ENCODE measurements at regions not wholly inside any gene's neighbourhood (a gene's known extent, or its start where the extent isn't known, plus 50 kb on each side); places are given as distances from the start of the nearest gene placed in this dataset.

DNA sequence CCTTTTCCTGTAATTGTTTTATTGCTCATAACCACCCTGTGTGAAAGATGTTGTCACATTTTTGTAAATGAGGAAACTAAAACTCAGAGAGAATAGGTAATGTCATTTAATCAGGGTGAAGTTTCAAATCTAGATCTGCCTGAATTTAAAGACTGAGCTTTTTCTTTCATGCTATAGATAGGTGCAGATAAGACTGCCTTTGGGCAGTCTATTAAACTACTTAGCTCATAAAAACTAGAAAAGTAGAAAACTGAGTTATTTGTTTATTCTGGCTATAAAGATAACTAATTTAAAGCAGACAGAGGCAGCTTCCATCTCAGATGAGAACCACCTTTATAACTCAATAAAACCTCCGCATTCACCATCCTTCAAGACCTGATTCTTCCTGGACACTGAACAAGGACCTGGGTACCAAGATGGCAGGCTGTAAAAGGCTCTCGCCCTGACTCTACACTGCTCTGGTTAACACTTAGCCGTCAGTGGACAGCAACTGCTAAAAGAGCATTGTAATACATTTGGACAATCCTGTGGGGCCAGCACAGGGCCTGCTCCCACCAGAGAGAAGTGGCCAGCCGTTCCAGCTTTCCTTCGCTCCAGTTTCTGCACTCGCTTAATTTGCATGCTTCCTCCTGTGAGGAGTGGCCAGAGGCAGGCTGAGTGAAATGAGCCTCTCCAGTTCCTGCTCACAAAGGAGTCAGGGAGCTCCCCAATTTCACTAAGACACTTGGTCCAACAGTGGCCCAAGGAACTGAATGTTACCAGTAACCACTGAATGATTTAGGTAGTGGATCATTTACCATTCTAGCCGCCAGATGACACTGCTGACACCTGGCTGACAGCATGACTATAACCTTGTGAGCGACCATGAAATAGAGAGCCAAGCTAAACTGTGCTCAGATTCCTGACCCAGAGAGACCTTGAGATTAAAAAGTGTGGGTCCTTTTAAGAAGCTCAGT, 566.4 kb downstream of the EFNA5 start:
- Histone ChIP-seq H3K4me1 (ENCODE audit: control insufficient read depth, extremely low read depth, insufficient read depth, low read length) (no peaks in the 10 kb centered on the region), H3K9ac (replicated peaks; ENCODE audit: extremely low read depth, insufficient read depth, low read length) (no peak overlapping the region), H3K4me3 (replicated peaks in 1 of 3; ENCODE audit: insufficient read depth in 1 of 3, low read depth in 1 of 3, low read length in 3 of 3) (no peak overlapping the region), H2AFZ (ENCODE audit: low read depth, low read length) (no peak overlapping the region), H3K27me3 (ENCODE audit: control insufficient read depth in 2 of 2, insufficient read depth in 2 of 2, low read length in 2 of 2) (no peaks in the 10 kb centered on the region), H3K27ac (ENCODE audit: insufficient read depth, low read depth, low read length) (no peak overlapping the region), H3K9me1 (replicated peaks; ENCODE audit: control insufficient read depth, extremely low read depth, insufficient read depth, low read length) (peaks cover 3% of the 10 kb centered on the region), H3K36me3 (ENCODE audit: control insufficient read depth in 2 of 2, extremely low read depth in 1 of 2, insufficient read depth in 2 of 2, low read length in 2 of 2) (no peaks in the 10 kb centered on the region), H3K9me3 (replicated peaks; ENCODE audit: control insufficient read depth, insufficient read depth, low read length) (no peaks in the 10 kb centered on the region), H4K20me1 (replicated peaks; ENCODE audit: control insufficient read depth, extremely low read depth, insufficient read depth, low read length) (no peaks in the 10 kb centered on the region), H3K4me2 (ENCODE audit: insufficient read depth, low read length) (no peak overlapping the region), H3K79me2 (ENCODE audit: control insufficient read depth, insufficient read depth, low read length) (no peaks in the 10 kb centered on the region)
- TF ChIP-seq JUN (IDR thresholded peaks at IDR 0.05; ENCODE audit: borderline replicate concordance, insufficient read depth, insufficient read length, low read depth) (no peak), GATA2 (IDR thresholded peaks at IDR 0.05; ENCODE audit: insufficient read depth, insufficient read length, low read depth, low read length) (no peak), POLR2A (IDR thresholded peaks at IDR 0.05; ENCODE audit: low read depth, low read length) (no peak), MYC (IDR thresholded peaks at IDR 0.05; ENCODE audit: low read depth, low read length) (no peak), FOS (IDR thresholded peaks at IDR 0.05; ENCODE audit: borderline replicate concordance, insufficient read depth, low read length) (no peak), POLR2AphosphoS5 (IDR thresholded peaks at IDR 0.05; ENCODE audit: insufficient read depth, low read depth, low read length) (no peak), EZH2 (IDR thresholded peaks at IDR 0.05; ENCODE audit: borderline replicate concordance, low read depth, low read length, severe bottlenecking) (no peak)
- TF ChIP-seq, protein P1, sequence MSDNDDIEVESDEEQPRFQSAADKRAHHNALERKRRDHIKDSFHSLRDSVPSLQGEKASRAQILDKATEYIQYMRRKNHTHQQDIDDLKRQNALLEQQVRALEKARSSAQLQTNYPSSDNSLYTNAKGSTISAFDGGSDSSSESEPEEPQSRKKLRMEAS (IDR thresholded peaks at IDR 0.05; ENCODE audit: insufficient read depth, insufficient read length): no peak
- TF ChIP-seq, protein P2, sequence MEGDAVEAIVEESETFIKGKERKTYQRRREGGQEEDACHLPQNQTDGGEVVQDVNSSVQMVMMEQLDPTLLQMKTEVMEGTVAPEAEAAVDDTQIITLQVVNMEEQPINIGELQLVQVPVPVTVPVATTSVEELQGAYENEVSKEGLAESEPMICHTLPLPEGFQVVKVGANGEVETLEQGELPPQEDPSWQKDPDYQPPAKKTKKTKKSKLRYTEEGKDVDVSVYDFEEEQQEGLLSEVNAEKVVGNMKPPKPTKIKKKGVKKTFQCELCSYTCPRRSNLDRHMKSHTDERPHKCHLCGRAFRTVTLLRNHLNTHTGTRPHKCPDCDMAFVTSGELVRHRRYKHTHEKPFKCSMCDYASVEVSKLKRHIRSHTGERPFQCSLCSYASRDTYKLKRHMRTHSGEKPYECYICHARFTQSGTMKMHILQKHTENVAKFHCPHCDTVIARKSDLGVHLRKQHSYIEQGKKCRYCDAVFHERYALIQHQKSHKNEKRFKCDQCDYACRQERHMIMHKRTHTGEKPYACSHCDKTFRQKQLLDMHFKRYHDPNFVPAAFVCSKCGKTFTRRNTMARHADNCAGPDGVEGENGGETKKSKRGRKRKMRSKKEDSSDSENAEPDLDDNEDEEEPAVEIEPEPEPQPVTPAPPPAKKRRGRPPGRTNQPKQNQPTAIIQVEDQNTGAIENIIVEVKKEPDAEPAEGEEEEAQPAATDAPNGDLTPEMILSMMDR (IDR thresholded peaks at IDR 0.05; ENCODE audit: extremely low read depth in 1 of 2, insufficient read depth in 1 of 2, low read depth in 1 of 2, low read length in 2 of 2): no peak
- intact Hi-C loops (cut with micrococcal nuclease) (loop anchor here (10.0 kb wide), 1 partner anchor 570 kb away; the partner anchor contains the start of gene EFNA5), dilution Hi-C loops (cut with MboI; ENCODE audit: extremely low pct_ligation_motif_present, low sequenced_read_pairs) (no loop called here)
- no peak for DNase-seq (ENCODE audit: low read depth, low spot score)
- CTCF ChIA-PET: interaction anchor here (1.3 kb wide), 1 partner anchor 468 kb away, joined by 7 read pairs; no protein-coding TSS in a partner anchor
- no TSS peak for BruUV-seq (replicated peaks)
- FAIRE-seq: peak; percentile 24
- POLR2A ChIA-PET: no interaction called here

All from endothelial cell of umbilical vein (primary cell).